ENCODE measurements at regions not wholly inside any gene's neighbourhood (a gene's known extent, or its start where the extent isn't known, plus 50 kb on each side); places are given as distances from the start of the nearest gene placed in this dataset.
"Not testable (repeated sequence)": the region's sequence is repeated elsewhere in the genome, so short reads cannot be mapped to it uniquely, and the experiment has no call there.

DNA sequence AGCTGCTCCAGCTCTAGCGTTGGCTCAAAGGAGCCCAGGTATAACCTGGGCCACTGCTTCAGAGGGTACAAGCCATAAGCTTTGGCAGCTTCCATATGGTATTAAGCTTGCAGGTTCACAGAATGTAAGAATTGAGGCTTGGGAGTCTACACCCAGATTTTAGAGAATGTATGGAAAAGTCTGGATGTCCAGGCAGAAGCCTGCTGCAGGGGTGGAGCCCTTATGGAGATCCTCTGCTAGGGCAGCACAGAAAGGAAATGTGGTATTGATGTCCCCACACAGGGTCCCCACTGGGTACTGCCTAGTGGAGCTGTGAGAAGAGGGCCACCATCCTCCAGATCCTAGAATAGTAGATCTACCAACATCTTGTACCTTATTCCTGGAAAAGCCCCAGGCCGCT, 626.9 kb downstream of the MAT2B start:
- no peak for DNase-seq
- Mint-ChIP-seq H3K9me3 (peaks cover 6 to 41% (median 17%) of the 10 kb centered on the region in 11 donors), H3K27me3 (no peaks in the 10 kb centered on the region), H3K27ac (no peak overlapping the region), H3K4me1 (no peaks in the 10 kb centered on the region), H3K36me3 (peaks cover 0 to 7% (median 0%) of the 10 kb centered on the region in 5 donors), H3K4me3 (no peak overlapping the region)
- H3K27me3 ChIP-seq (ENCODE audit: control insufficient read depth in 2 of 2, insufficient read depth in 2 of 2, low read length in 2 of 2): no peaks in the 10 kb centered on the region
- ChIA-PET CTCF (no interaction called here), POLR2A (no interaction called here)
- no peak overlapping the region for H3K27ac ChIP-seq (ENCODE audit: low read depth, low read length)
- no peak for ATAC-seq
- H3K4me1 ChIP-seq (ENCODE audit: control insufficient read depth in 2 of 2, insufficient read depth in 2 of 2, low read length in 2 of 2): no peaks in the 10 kb centered on the region
- intact Hi-C loops (cut with micrococcal nuclease): no loop called here
- H3K9me3 ChIP-seq (ENCODE audit: control insufficient read depth in 2 of 3, low read length in 3 of 3): peaks cover 0 to 11% (median 1%) of the 10 kb centered on the region in 3 experiments
- no peaks in the 10 kb centered on the region for H3K36me3 ChIP-seq (ENCODE audit: control insufficient read depth in 2 of 3, insufficient read depth in 3 of 3, low read length in 3 of 3)
- H3K4me3 ChIP-seq (ENCODE audit: low read length): no peak overlapping the region

DNA sequence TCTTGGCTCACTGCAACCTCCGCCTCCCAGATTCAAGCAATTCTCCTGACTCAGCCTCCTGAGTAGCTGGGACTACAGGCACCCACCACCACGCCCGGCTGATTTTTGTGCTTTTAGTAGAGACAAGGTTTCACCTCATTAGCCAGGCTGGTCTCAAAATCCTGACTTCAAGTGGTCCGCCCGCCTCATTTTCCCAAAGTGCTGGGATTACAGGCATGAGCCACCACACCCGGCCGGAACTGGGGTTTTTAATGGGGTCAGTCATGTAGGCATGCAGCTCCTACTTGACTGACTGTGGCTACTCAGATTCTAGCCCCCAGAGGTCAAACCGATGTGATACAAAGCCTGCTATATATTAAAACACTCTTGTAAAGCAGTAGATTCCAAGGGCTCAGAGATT, 631.7 kb downstream of the MAT2B start:
- POLR2A ChIA-PET: no interaction called here
- H3K4me1 Mint-ChIP-seq: no peaks in the 10 kb centered on the region
- H3K4me1 ChIP-seq (ENCODE audit: control insufficient read depth in 2 of 2, insufficient read depth in 2 of 2, low read length in 2 of 2): no peaks in the 10 kb centered on the region

DNA sequence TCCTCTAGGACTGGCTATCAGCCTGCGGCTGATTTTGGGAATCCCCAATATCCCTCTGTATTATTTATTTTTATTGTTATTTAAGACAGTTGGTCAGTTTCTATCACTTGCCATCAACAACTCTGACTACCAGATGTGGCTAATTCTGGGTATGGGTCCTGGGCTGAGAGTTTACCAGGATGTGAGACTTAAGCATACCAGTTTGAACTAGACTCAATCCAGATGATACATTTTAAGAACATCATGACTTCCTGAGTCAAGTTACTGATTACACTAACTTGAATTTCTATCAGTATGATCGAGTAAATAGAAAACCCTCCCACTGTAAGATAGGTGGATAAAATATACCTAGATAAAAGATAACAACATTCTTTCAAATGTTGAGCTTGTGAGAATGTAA, 634.0 kb downstream of the MAT2B start:
- no peak for ATAC-seq
- ChIA-PET CTCF (no interaction called here), POLR2A (no interaction called here)
- Mint-ChIP-seq H3K27me3 (no peaks in the 10 kb centered on the region), H3K36me3 (no peaks in the 10 kb centered on the region), H3K9me3 (peaks cover 0 to 17% (median 4%) of the 10 kb centered on the region in 11 donors), H3K27ac (no peak overlapping the region), H3K4me1 (no peaks in the 10 kb centered on the region), H3K4me3 (no peak overlapping the region)
- no peaks in the 10 kb centered on the region for H3K4me1 ChIP-seq (ENCODE audit: control insufficient read depth in 2 of 2, insufficient read depth in 2 of 2, low read length in 2 of 2)
- intact Hi-C loops (cut with micrococcal nuclease): no loop called here
- H3K4me3 ChIP-seq (ENCODE audit: low read length): no peak overlapping the region
- no peak overlapping the region for H3K27ac ChIP-seq (ENCODE audit: low read depth, low read length)
- no peaks in the 10 kb centered on the region for H3K27me3 ChIP-seq (ENCODE audit: control insufficient read depth in 2 of 2, insufficient read depth in 2 of 2, low read length in 2 of 2)
- H3K36me3 ChIP-seq (ENCODE audit: control insufficient read depth in 2 of 3, insufficient read depth in 3 of 3, low read length in 3 of 3): no peaks in the 10 kb centered on the region
- DNase-seq: no peak
- H3K9me3 ChIP-seq (ENCODE audit: control insufficient read depth in 2 of 3, low read length in 3 of 3): peaks cover 0 to 3% (median 0%) of the 10 kb centered on the region in 3 experiments

More for the DNA sequence above, 631.7 kb downstream of the MAT2B start:
- H3K4me3 Mint-ChIP-seq: no peak overlapping the region
- Histone ChIP-seq H3K27ac (ENCODE audit: low read depth, low read length) (no peak overlapping the region), H3K36me3 (ENCODE audit: control insufficient read depth in 2 of 3, insufficient read depth in 3 of 3, low read length in 3 of 3) (no peaks in the 10 kb centered on the region), H3K4me3 (ENCODE audit: low read length) (no peak overlapping the region), H3K27me3 (ENCODE audit: control insufficient read depth in 2 of 2, insufficient read depth in 2 of 2, low read length in 2 of 2) (no peaks in the 10 kb centered on the region), H3K9me3 (ENCODE audit: control insufficient read depth in 2 of 3, low read length in 3 of 3) (peaks cover 0 to 5% (median 3%) of the 10 kb centered on the region in 3 experiments)
- H3K36me3 Mint-ChIP-seq: no peaks in the 10 kb centered on the region
- CTCF ChIA-PET: no interaction called here
- no peak overlapping the region for H3K27ac Mint-ChIP-seq
- DNase-seq: no peak
- peaks cover 0 to 11% (median 4%) of the 10 kb centered on the region in 11 donors for H3K9me3 Mint-ChIP-seq
- intact Hi-C loops (cut with micrococcal nuclease): no loop called here
- no peak for ATAC-seq
- H3K27me3 Mint-ChIP-seq: no peaks in the 10 kb centered on the region

DNA sequence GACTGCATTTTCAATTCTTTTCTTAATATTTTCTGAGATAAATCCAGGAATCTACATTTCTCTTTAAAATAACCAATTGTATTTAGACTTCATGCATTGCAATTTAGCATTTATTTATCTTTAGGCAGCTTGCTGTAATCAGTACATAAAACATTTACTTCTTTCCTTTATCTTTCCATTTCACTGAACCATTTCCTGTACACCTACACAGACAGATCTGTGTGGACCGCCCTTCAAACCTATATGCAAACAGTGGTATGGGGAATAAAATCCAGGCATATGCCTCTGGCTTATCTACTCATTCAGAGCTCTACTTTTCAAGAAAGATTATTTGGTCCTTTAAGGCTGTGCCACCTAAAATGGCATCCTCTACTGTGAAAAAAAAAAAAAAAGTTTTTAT, 640.0 kb downstream of the MAT2B start:
- DNase-seq: no peak
- Mint-ChIP-seq H3K36me3 (no peaks in the 10 kb centered on the region), H3K27ac (no peak overlapping the region), H3K4me3 (no peak overlapping the region), H3K27me3 (no peaks in the 10 kb centered on the region), H3K4me1 (no peaks in the 10 kb centered on the region), H3K9me3 (peaks cover 0 to 19% (median 1%) of the 10 kb centered on the region in 11 donors)
- Histone ChIP-seq H3K27ac (ENCODE audit: low read depth, low read length) (no peak overlapping the region), H3K4me3 (ENCODE audit: low read length) (no peak overlapping the region), H3K27me3 (ENCODE audit: control insufficient read depth in 2 of 2, insufficient read depth in 2 of 2, low read length in 2 of 2) (no peaks in the 10 kb centered on the region), H3K4me1 (ENCODE audit: control insufficient read depth in 2 of 2, insufficient read depth in 2 of 2, low read length in 2 of 2) (no peaks in the 10 kb centered on the region), H3K36me3 (ENCODE audit: control insufficient read depth in 2 of 3, insufficient read depth in 3 of 3, low read length in 3 of 3) (no peaks in the 10 kb centered on the region), H3K9me3 (ENCODE audit: control insufficient read depth in 2 of 3, low read length in 3 of 3) (no peaks in the 10 kb centered on the region)
- ChIA-PET POLR2A (no interaction called here), CTCF (interaction anchor here (0.6 kb wide), 1 partner anchor 26 kb away, joined by 3 read pairs; no protein-coding TSS in a partner anchor)
- intact Hi-C loops (cut with micrococcal nuclease): no loop called here
- no peak for ATAC-seq

DNA sequence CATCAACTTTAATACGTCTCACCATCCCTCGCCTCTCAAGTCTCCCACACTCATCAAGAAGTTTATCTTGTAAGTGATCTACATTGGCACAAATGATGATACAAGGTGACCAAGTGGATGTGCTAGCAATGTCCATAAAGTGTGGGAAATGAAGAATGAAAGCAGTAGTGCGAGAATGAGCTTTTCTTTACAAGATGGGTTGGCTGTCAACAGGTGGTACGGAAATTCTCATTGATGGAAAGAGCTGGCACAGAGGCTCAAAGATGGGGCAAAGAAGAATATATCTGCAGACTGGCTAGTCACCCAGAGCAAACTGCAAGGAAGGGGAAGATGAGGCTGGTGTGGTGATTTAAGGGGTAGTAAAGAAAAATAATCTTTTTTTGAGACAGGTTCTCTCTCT, 640.8 kb downstream of the MAT2B start:
- no peaks in the 10 kb centered on the region for H3K27me3 ChIP-seq (ENCODE audit: control insufficient read depth in 2 of 2, insufficient read depth in 2 of 2, low read length in 2 of 2)
- Mint-ChIP-seq H3K9me3 (peaks cover 0 to 19% (median 0%) of the 10 kb centered on the region in 11 donors), H3K36me3 (no peaks in the 10 kb centered on the region), H3K4me3 (no peak overlapping the region), H3K27ac (no peak overlapping the region), H3K4me1 (no peaks in the 10 kb centered on the region), H3K27me3 (no peaks in the 10 kb centered on the region)
- no peaks in the 10 kb centered on the region for H3K9me3 ChIP-seq (ENCODE audit: control insufficient read depth in 2 of 3, low read length in 3 of 3)
- no peak overlapping the region for H3K27ac ChIP-seq (ENCODE audit: low read depth, low read length)
- H3K36me3 ChIP-seq (ENCODE audit: control insufficient read depth in 2 of 3, insufficient read depth in 3 of 3, low read length in 3 of 3): no peaks in the 10 kb centered on the region
- DNase-seq (no peak), ATAC-seq (no peak)
- intact Hi-C loops (cut with micrococcal nuclease): no loop called here
- H3K4me1 ChIP-seq (ENCODE audit: control insufficient read depth in 2 of 2, insufficient read depth in 2 of 2, low read length in 2 of 2): no peaks in the 10 kb centered on the region
- POLR2A ChIA-PET: no interaction called here
- CTCF ChIA-PET: interaction anchor here (0.6 kb wide), 1 partner anchor 25 kb away, joined by 3 read pairs; no protein-coding TSS in a partner anchor
- H3K4me3 ChIP-seq (ENCODE audit: low read length): no peak overlapping the region

DNA sequence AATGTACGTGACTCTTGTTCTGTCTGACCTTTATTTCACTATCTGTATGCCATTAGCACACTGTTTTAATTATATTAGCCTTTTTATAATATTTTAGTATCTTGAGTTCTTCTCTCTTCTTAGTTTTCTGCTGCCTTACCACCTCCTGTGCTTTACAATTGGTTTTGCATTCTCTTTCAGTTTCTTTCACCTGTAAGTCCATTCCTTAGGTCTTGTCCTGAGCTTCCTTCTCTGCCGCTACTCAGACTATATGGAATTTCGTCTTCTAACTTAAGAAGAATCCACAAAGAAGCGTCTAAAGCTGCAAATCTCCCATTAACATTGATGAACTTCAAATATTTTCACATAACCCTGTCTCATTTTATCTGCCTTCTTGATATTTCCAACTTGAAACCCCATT, 642.9 kb downstream of the MAT2B start:
- no peaks in the 10 kb centered on the region for H3K36me3 ChIP-seq (ENCODE audit: control insufficient read depth in 2 of 3, insufficient read depth in 3 of 3, low read length in 3 of 3)
- H3K4me1 Mint-ChIP-seq: no peaks in the 10 kb centered on the region
- ChIA-PET CTCF (no interaction called here), POLR2A (no interaction called here)
- peaks cover 1 to 15% (median 5%) of the 10 kb centered on the region in 11 donors for H3K9me3 Mint-ChIP-seq
- H3K4me3 Mint-ChIP-seq: no peak overlapping the region
- no peak overlapping the region for H3K27ac ChIP-seq (ENCODE audit: low read depth, low read length)
- no peaks in the 10 kb centered on the region for H3K27me3 ChIP-seq (ENCODE audit: control insufficient read depth in 2 of 2, insufficient read depth in 2 of 2, low read length in 2 of 2)
- no peaks in the 10 kb centered on the region for H3K27me3 Mint-ChIP-seq
- no peak for ATAC-seq
- H3K4me1 ChIP-seq (ENCODE audit: control insufficient read depth in 2 of 2, insufficient read depth in 2 of 2, low read length in 2 of 2): no peaks in the 10 kb centered on the region
- H3K4me3 ChIP-seq (ENCODE audit: low read length): no peak overlapping the region
- intact Hi-C loops (cut with micrococcal nuclease): no loop called here
- no peak overlapping the region for H3K27ac Mint-ChIP-seq
- no peak for DNase-seq
- no peaks in the 10 kb centered on the region for H3K36me3 Mint-ChIP-seq
- H3K9me3 ChIP-seq (ENCODE audit: control insufficient read depth in 2 of 3, low read length in 3 of 3): no peaks in the 10 kb centered on the region

DNA sequence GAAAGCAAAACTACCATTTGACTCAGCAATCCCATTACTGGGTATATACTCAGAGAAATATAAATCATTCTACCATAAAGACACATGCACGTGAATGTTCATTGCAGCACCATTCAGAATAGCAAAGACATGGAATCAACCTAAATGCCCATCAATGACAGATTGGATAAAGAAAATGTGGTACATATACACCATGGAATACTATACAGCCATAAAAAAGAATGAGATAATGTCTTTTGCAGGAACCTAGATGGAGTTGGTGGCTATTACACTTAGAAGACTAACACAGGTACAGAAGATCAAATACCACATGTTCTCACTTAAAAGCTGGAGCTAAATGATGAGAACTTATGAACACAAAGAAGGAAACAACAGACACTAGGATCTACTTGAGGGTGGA, 647.1 kb downstream of the MAT2B start:
- H3K4me1 ChIP-seq (ENCODE audit: control insufficient read depth in 2 of 2, insufficient read depth in 2 of 2, low read length in 2 of 2); intact Hi-C loops (cut with micrococcal nuclease); H3K27me3 Mint-ChIP-seq; H3K36me3 Mint-ChIP-seq; POLR2A ChIA-PET; H3K27ac ChIP-seq (ENCODE audit: low read depth, low read length); H3K27ac Mint-ChIP-seq; H3K36me3 ChIP-seq (ENCODE audit: control insufficient read depth in 2 of 3, insufficient read depth in 3 of 3, low read length in 3 of 3); H3K4me3 ChIP-seq (ENCODE audit: low read length); DNase-seq; H3K9me3 ChIP-seq (ENCODE audit: control insufficient read depth in 2 of 3, low read length in 3 of 3); H3K27me3 ChIP-seq (ENCODE audit: control insufficient read depth in 2 of 2, insufficient read depth in 2 of 2, low read length in 2 of 2); H3K4me1 Mint-ChIP-seq; H3K4me3 Mint-ChIP-seq; ATAC-seq: not testable (repeated sequence)
- CTCF ChIA-PET: interaction anchor here (0.6 kb wide), 1 partner anchor 677 kb away, joined by 3 read pairs; no protein-coding TSS in a partner anchor
- H3K9me3 Mint-ChIP-seq: peaks cover 2 to 22% (median 5%) of the 10 kb centered on the region in 11 donors

Measured in naive thymus-derived CD4-positive, alpha-beta T cell (primary cell).